ENCODE measurements at regions not wholly inside any gene's neighbourhood (a gene's known extent, or its start where the extent isn't known, plus 50 kb on each side); places are given as distances from the start of the nearest gene placed in this dataset.

- DNase-seq: no peak
Measured at GRCh38 chr4:111814961-111815360, 330.3 kb upstream of the FAM241A start.

GRCh38 chr4:111821342-111821741, 323.9 kb upstream of the FAM241A start:
- no peak for DNase-seq

GRCh38 chr4:111836601-111837000, 308.7 kb upstream of the FAM241A start:
- DNase-seq: no peak

GRCh38 chr4:111837761-111838160, 307.5 kb upstream of the FAM241A start:
- DNase-seq: no peak

- DNase-seq: no peak
Measured at GRCh38 chr4:111838406-111838930, 306.8 kb upstream of the FAM241A start.

- no peak for DNase-seq
Measured at GRCh38 chr4:111839141-111839540, 306.1 kb upstream of the FAM241A start.

GRCh38 chr4:111842336-111842735, 302.9 kb upstream of the FAM241A start:
- DNase-seq: no peak

- no peak for DNase-seq
Measured at GRCh38 chr4:111847296-111848008, 297.8 kb upstream of the FAM241A start.

GRCh38 chr4:111849746-111850284, 295.4 kb upstream of the FAM241A start:
- no peak for DNase-seq

- peak; percentile 29 for DNase-seq
Measured at GRCh38 chr4:111854494-111855087, 290.7 kb upstream of the FAM241A start.

GRCh38 chr4:111855308-111855707, 289.9 kb upstream of the FAM241A start:
- DNase-seq: no peak

GRCh38 chr4:111864066-111864465, 281.2 kb upstream of the FAM241A start:
- no peak for DNase-seq

- no peak for DNase-seq
Measured at GRCh38 chr4:111869339-111869738, 275.9 kb upstream of the FAM241A start.

- no peak for DNase-seq
Measured at GRCh38 chr4:111871802-111872201, 273.5 kb upstream of the FAM241A start.

- no peak for DNase-seq
Measured at GRCh38 chr4:111873801-111874200, 271.5 kb upstream of the FAM241A start.

- DNase-seq: no peak
Measured at GRCh38 chr4:111879539-111879938, 265.7 kb upstream of the FAM241A start.

- DNase-seq: no peak
Measured at GRCh38 chr4:111880116-111880515, 265.1 kb upstream of the FAM241A start.

GRCh38 chr4:111883557-111883999, 261.7 kb upstream of the FAM241A start:
- DNase-seq: peak; percentile 87

GRCh38 chr4:111890412-111890811, 254.8 kb upstream of the FAM241A start:
- DNase-seq: no peak

- no peak for DNase-seq
Measured at GRCh38 chr4:111905511-111905910, 239.7 kb upstream of the FAM241A start.

- DNase-seq: no peak
Measured at GRCh38 chr4:111919639-111920038, 225.6 kb upstream of the FAM241A start.

GRCh38 chr4:111921714-111922113, 223.5 kb upstream of the FAM241A start:
- DNase-seq: no peak

- DNase-seq: no peak
Measured at GRCh38 chr4:111923786-111924185, 221.5 kb upstream of the FAM241A start.

GRCh38 chr4:111924696-111925095, 220.6 kb upstream of the FAM241A start:
- DNase-seq: no peak

Data from DMS153 (cell line).